KMS-11 (cell line): ENCODE measurements at regions not wholly inside any gene's neighbourhood (a gene's known extent, or its start where the extent isn't known, plus 50 kb on each side); places are given as distances from the start of the nearest gene placed in this dataset.

Source experiments
- H2AFZ ChIP-seq: fragments of 200-600 bp; sonication (generic); 2 replicates; pipeline ENCODE4 v1.6.1; 2016; ENCODE audit warnings: antibody characterized with exemption, mixed run types, low read depth
- H3K27ac ChIP-seq: fragments of 200-600 bp; sonication (generic); 2 replicates; pipeline ENCODE4 v1.6.1; 2016; ENCODE audit warnings: mild to moderate bottlenecking, mixed run types
- H3K27me3 ChIP-seq: fragments of 200-600 bp; sonication (generic); 2 replicates; pipeline ENCODE4 v1.6.1; 2017; ENCODE audit warnings: mild to moderate bottlenecking, low read depth, mixed run types, moderate library complexity; ENCODE audit not compliant: insufficient read depth
- H3K36me3 ChIP-seq: fragments of 200-600 bp; sonication (generic); 2 replicates; pipeline ENCODE4 v1.6.1; 2017; ENCODE audit warnings: mild to moderate bottlenecking, mixed run types; ENCODE audit not compliant: insufficient read depth
- H3K4me1 ChIP-seq: fragments of 200-600 bp; sonication (generic); 2 replicates; pipeline ENCODE4 v1.6.1; 2016; ENCODE audit warnings: mild to moderate bottlenecking, low read depth, mixed run types; ENCODE audit not compliant: poor library complexity, severe bottlenecking
- H3K4me2 ChIP-seq: fragments of 200-600 bp; sonication (generic); 2 replicates; pipeline ENCODE4 v1.7.0; 2016; ENCODE audit warnings: mild to moderate bottlenecking, mixed run types
- H3K4me3 ChIP-seq: fragments of 200-600 bp; sonication (generic); IDR thresholded peaks from 2 replicates; pipeline ENCODE4 v1.6.1; 2017; ENCODE audit warnings: low read depth, low read length, mixed read lengths; ENCODE audit not compliant: insufficient read depth
- H3K79me2 ChIP-seq: fragments of 200-600 bp; sonication (generic); 2 replicates; pipeline ENCODE4 v1.6.1; 2016; ENCODE audit warnings: low read depth, mixed run types; ENCODE audit not compliant: insufficient read depth
- H3K9ac ChIP-seq: fragments of 200-600 bp; sonication (generic); 2 replicates; pipeline ENCODE4 v1.6.1; 2016; ENCODE audit warnings: mild to moderate bottlenecking, mixed run types
- H4K20me1 ChIP-seq: fragments of 200-600 bp; sonication (generic); 2 replicates; pipeline ENCODE4 v1.6.1; 2016; ENCODE audit warnings: mild to moderate bottlenecking, mixed run types; ENCODE audit not compliant: insufficient read depth
- TF ChIP-seq, protein P1 (sequence below): fragments of 200-600 bp; sonication (generic); conservative IDR thresholded peaks from 2 replicates; pipeline ENCODE4 v1.6.1; 2017; ENCODE audit warnings: low read depth, mild to moderate bottlenecking, antibody characterized with exemption, low read length, moderate library complexity, mixed read lengths

DNA sequence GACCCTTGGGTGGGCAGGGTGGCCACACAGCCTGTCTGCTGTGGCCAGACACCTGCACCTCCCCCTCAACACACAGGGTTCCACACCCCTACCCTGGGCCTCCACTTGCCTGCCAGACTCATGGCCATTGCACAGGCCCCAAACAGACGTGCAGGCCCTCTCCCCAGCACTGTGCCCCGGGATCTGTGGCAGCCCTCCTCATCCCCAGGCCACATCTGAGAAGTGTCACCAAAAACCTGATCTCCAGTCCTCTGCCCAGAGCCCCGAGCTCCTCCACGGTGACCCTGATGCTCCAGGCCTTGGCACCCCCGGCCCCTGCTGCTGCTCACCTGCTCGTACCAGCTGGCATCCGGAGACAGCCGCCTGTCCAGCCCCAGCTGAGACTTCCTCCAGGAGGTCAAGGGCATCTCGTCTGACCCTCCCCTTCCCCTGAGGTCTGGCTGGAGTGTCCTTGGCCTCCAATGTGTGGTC lies 160.1 kb downstream of the DLL1 start:
- H3K36me3 ChIP-seq = no peaks in the 10 kb centered on the region
- H3K9ac ChIP-seq = no peak overlapping the region
- H3K4me1 ChIP-seq = no peaks in the 10 kb centered on the region
- H3K27ac ChIP-seq = no peak overlapping the region
- H3K79me2 ChIP-seq = no peaks in the 10 kb centered on the region
- TF ChIP-seq, protein P1, sequence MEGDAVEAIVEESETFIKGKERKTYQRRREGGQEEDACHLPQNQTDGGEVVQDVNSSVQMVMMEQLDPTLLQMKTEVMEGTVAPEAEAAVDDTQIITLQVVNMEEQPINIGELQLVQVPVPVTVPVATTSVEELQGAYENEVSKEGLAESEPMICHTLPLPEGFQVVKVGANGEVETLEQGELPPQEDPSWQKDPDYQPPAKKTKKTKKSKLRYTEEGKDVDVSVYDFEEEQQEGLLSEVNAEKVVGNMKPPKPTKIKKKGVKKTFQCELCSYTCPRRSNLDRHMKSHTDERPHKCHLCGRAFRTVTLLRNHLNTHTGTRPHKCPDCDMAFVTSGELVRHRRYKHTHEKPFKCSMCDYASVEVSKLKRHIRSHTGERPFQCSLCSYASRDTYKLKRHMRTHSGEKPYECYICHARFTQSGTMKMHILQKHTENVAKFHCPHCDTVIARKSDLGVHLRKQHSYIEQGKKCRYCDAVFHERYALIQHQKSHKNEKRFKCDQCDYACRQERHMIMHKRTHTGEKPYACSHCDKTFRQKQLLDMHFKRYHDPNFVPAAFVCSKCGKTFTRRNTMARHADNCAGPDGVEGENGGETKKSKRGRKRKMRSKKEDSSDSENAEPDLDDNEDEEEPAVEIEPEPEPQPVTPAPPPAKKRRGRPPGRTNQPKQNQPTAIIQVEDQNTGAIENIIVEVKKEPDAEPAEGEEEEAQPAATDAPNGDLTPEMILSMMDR = no peak
- H3K4me2 ChIP-seq = no peak overlapping the region
- no peak overlapping the region for H2AFZ ChIP-seq
- no peaks in the 10 kb centered on the region; the same call in 1 of the 2 replicates for H3K27me3 ChIP-seq
- H3K4me3 ChIP-seq = no peak overlapping the region
- H4K20me1 ChIP-seq = no peaks in the 10 kb centered on the region

DNA sequence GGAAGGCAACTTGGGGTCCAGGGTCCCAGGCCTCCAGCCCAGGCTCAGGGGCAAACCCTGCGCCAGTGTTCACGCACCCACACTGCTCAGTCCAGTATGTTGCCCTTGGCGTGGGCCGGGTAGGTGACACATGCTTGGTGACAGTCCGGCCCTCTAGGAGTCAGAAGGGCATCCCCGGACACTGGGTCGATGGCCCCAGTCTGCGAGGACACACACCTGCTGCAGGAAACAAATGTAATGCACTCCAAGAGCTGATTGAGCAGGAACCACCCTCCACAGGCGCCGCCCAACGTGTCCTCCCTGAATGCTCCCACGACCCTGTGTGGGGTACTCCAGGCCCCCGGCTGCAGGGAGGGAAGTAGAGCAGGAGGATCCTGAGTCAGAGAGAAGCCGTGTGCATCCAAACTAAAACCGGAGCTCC lies 160.7 kb downstream of the DLL1 start:
- H3K27ac ChIP-seq = no peak overlapping the region
- no peak overlapping the region for H2AFZ ChIP-seq
- H3K36me3 ChIP-seq = no peaks in the 10 kb centered on the region
- no peak overlapping the region for H3K4me2 ChIP-seq
- H4K20me1 ChIP-seq = no peaks in the 10 kb centered on the region
- no peaks in the 10 kb centered on the region; the same call in 1 of the 2 replicates for H3K27me3 ChIP-seq
- H3K4me1 ChIP-seq = no peaks in the 10 kb centered on the region
- TF ChIP-seq, protein P1 = no peak
- H3K4me3 ChIP-seq = no peak overlapping the region
- no peak overlapping the region for H3K9ac ChIP-seq
- H3K79me2 ChIP-seq = no peaks in the 10 kb centered on the region

- TF ChIP-seq, protein P1 = no peak
- no peaks in the 10 kb centered on the region for H3K36me3 ChIP-seq
- no peak overlapping the region for H3K4me3 ChIP-seq
- no peaks in the 10 kb centered on the region for H3K4me1 ChIP-seq
- H3K4me2 ChIP-seq = no peak overlapping the region
- no peaks in the 10 kb centered on the region for H4K20me1 ChIP-seq
- H3K27ac ChIP-seq = no peak overlapping the region
- H2AFZ ChIP-seq = no peak overlapping the region
- H3K27me3 ChIP-seq = no peaks in the 10 kb centered on the region; the same call in 1 of the 2 replicates
- no peaks in the 10 kb centered on the region for H3K79me2 ChIP-seq
- no peak overlapping the region for H3K9ac ChIP-seq
These were observed 161.1 kb downstream of the DLL1 start for GRCh38 chr6:170129691-170130171.

DNA sequence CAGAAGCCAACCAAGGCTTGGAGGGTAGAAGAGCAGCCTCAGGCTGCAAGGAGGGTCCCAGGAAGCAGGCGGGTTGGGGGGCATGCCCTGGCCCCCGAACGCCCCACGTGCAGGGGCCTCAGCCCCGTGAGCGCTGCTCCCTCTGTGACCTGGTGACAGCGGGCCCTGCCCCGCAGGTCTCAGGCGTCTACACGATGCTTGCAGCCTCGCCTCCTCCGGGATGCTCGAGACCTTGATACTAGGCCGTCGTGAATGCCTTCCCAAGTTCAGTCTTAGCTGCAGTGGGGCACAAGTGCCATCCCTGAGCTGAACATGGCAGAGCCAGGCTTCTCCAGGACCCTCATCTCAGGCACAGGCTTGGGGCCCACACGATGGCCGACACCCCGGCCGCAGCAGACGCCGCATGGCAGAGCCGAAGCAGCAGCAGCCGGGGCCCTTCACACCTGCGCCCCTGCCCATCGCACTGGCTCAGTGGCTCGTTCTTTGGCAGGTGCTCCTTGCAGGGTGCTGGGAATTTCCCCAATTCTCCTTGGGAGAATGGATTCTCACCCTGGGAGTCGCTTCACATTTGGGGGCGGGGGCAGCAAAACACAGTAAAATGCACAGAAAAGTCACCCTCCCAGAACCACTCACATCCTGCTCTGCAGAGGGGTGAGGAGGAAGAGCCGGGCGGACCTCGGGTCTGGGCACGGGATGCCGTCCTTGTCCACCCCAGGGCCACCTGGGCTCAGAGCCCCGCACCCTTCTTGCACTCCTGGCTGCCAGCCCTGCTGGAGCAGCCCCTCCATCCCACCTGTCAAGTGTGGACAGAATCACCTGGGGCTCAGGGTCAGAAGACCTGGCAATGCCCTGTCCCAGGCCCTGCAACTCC lies 161.8 kb downstream of the DLL1 start:
- Histone ChIP-seq H3K4me2 (no peak overlapping the region), H3K27ac (no peak overlapping the region), H4K20me1 (no peaks in the 10 kb centered on the region), H3K9ac (no peak overlapping the region), H3K79me2 (no peaks in the 10 kb centered on the region), H3K27me3 (no peaks in the 10 kb centered on the region; the same call in 1 of the 2 replicates), H3K36me3 (no peaks in the 10 kb centered on the region), H2AFZ (no peak overlapping the region), H3K4me3 (no peak overlapping the region), H3K4me1 (no peaks in the 10 kb centered on the region)
- TF ChIP-seq, protein P1 = no peak
